Natural killer cell (primary cell): ENCODE measurements at regions not wholly inside any gene's neighbourhood (a gene's known extent, or its start where the extent isn't known, plus 50 kb on each side); places are given as distances from the start of the nearest gene placed in this dataset.

Experiments
- ATAC-seq, 3 donors: fragments of 150-1000 bp in 2 of 3; fragments of 200-7000 bp in 1 of 3; cut with Tn5 transposase; 1 replicate in 1 of 3; 2 replicates in 2 of 3; pipeline ENCODE4 v1.10.0; 2021; ENCODE audit warnings: mild to moderate bottlenecking in 2 of 3, moderate library complexity in 2 of 3
- DNase-seq, 2 donors: peaks; one replicate each; pipeline versions ENCODE4 v3.0.0 to v3.0.0-alpha.2; 2013 to 2021; ENCODE audit warnings: mixed read lengths in 1 of 2
- H3K27ac ChIP-seq: one replicate; pipeline ENCODE4 v1.5.1; 2013; ENCODE audit warnings: mild to moderate bottlenecking, low read length
- H3K27me3 ChIP-seq: one replicate; pipeline ENCODE4 v1.6.1; 2013; ENCODE audit warnings: low read length; ENCODE audit not compliant: control insufficient read depth, insufficient read depth
- H3K36me3 ChIP-seq: one replicate; pipeline ENCODE4 v1.6.1; 2013; ENCODE audit warnings: low read length; ENCODE audit not compliant: control insufficient read depth, insufficient read depth
- H3K4me1 ChIP-seq: one replicate; pipeline ENCODE4 v1.6.1; 2013; ENCODE audit warnings: low read length; ENCODE audit not compliant: control insufficient read depth, insufficient read depth
- H3K4me3 ChIP-seq: one replicate; pipeline ENCODE4 v1.5.1; 2013; ENCODE audit warnings: low read length
- H3K9me3 ChIP-seq: one replicate; pipeline ENCODE4 v1.6.1; 2013; ENCODE audit warnings: low read length; ENCODE audit not compliant: control insufficient read depth, insufficient read depth
- H3K27ac Mint-ChIP-seq, 2 donors: one replicate each; pipeline ENCODE4 v1.8.0; 2022; ENCODE audit warnings: mild to moderate bottlenecking in 2 of 2, mixed read lengths in 2 of 2, moderate library complexity in 1 of 2
- H3K27me3 Mint-ChIP-seq, 2 donors: one replicate each; pipeline ENCODE4 v1.8.0; 2022; ENCODE audit warnings: low read depth in 2 of 2, mixed read lengths in 2 of 2
- H3K36me3 Mint-ChIP-seq: one replicate; pipeline ENCODE4 v1.8.0; 2022; ENCODE audit warnings: mixed read lengths
- H3K4me1 Mint-ChIP-seq, 2 donors: one replicate each; pipeline ENCODE4 v1.8.0; 2022; ENCODE audit warnings: mixed read lengths in 2 of 2
- H3K4me3 Mint-ChIP-seq: one replicate; pipeline ENCODE4 v1.8.0; 2022; ENCODE audit warnings: mild to moderate bottlenecking, moderate library complexity, mixed read lengths
- H3K9me3 Mint-ChIP-seq, 2 donors: one replicate each; pipeline ENCODE4 v1.8.0; 2022; ENCODE audit warnings: mixed read lengths in 2 of 2
- WGBS: methylation state at CpG from one replicate; pipeline ENCODE4 v1.1.7; 2013; ENCODE audit warnings: missing lambda C conversion rate; ENCODE audit not compliant: insufficient coverage; 5-methylcytosine and 5-hydroxymethylcytosine counted together
- intact Hi-C: fragments of 100-400 bp; cut with micrococcal nuclease; formaldehyde crosslinking; loops from one replicate; pipeline ENCODE4 v1.14.2; 2022
- TF ChIP-seq, protein P1 (sequence below): fragments of 200-600 bp; IDR thresholded peaks from one replicate; pipeline ENCODE4 v1.8.0; 2022; ENCODE audit warnings: antibody characterized with exemption

- H3K36me3 Mint-ChIP-seq = no peaks in the 10 kb centered on the region
- Histone ChIP-seq H3K9me3 (no peaks in the 10 kb centered on the region), H3K27ac (no peak overlapping the region), H3K4me1 (no peaks in the 10 kb centered on the region), H3K27me3 (no peaks in the 10 kb centered on the region), H3K4me3 (no peak overlapping the region), H3K36me3 (no peaks in the 10 kb centered on the region)
- H3K27ac Mint-ChIP-seq = no peak overlapping the region
- TF ChIP-seq, protein P1, sequence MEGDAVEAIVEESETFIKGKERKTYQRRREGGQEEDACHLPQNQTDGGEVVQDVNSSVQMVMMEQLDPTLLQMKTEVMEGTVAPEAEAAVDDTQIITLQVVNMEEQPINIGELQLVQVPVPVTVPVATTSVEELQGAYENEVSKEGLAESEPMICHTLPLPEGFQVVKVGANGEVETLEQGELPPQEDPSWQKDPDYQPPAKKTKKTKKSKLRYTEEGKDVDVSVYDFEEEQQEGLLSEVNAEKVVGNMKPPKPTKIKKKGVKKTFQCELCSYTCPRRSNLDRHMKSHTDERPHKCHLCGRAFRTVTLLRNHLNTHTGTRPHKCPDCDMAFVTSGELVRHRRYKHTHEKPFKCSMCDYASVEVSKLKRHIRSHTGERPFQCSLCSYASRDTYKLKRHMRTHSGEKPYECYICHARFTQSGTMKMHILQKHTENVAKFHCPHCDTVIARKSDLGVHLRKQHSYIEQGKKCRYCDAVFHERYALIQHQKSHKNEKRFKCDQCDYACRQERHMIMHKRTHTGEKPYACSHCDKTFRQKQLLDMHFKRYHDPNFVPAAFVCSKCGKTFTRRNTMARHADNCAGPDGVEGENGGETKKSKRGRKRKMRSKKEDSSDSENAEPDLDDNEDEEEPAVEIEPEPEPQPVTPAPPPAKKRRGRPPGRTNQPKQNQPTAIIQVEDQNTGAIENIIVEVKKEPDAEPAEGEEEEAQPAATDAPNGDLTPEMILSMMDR = no peak
- DNase-seq (no peak), ATAC-seq (no peak)
- peaks cover 2% of the 10 kb centered on the region in 2 donors for H3K9me3 Mint-ChIP-seq
- no peaks in the 10 kb centered on the region for H3K27me3 Mint-ChIP-seq
- intact Hi-C loops = no loop called here
- no peak overlapping the region for H3K4me3 Mint-ChIP-seq
- H3K4me1 Mint-ChIP-seq = no peaks in the 10 kb centered on the region
- WGBS = 93% methylated on average over 1 of the region's 1 CpG
These were observed 481.1 kb downstream of the SEMA3D start for GRCh38 chr7:84705706-84706105.

DNA sequence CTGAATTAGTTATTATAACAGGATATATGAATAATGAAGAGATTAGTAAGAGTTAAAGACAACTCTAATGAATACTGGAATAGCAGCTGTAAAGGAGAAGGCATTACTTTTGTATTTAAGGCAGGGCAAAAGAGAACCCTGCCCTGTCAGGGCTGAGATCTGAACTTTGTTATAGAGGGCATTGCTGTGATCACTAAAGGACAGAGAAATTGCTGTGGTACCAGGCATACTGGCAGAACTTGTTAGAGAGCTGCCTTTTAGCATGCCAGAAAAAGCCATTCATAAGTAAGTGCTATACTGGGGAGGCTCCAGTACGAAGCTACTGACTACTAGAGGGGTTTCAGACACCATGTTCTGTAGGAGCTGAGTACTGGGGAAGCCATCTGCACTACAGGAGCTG is 481.8 kb downstream of the SEMA3D start:
- no peaks in the 10 kb centered on the region for H3K4me1 ChIP-seq

GRCh38 chr7:84704380-84704779 is 482.5 kb downstream of the SEMA3D start:
- no peaks in the 10 kb centered on the region for H3K27me3 Mint-ChIP-seq
- DNase-seq (no peak), ATAC-seq (no peak)
- H3K9me3 ChIP-seq = no peaks in the 10 kb centered on the region
- no peaks in the 10 kb centered on the region for H3K4me1 ChIP-seq
- H3K4me3 Mint-ChIP-seq = no peak overlapping the region
- 97% methylated on average over 4 of the region's 4 CpGs for WGBS
- no peaks in the 10 kb centered on the region for H3K36me3 ChIP-seq
- no peak overlapping the region for H3K27ac ChIP-seq
- TF ChIP-seq, protein P1 = no peak
- peaks cover 2% of the 10 kb centered on the region in 2 donors for H3K9me3 Mint-ChIP-seq
- H3K36me3 Mint-ChIP-seq = no peaks in the 10 kb centered on the region
- no peaks in the 10 kb centered on the region for H3K27me3 ChIP-seq
- intact Hi-C loops = no loop called here
- no peaks in the 10 kb centered on the region for H3K4me1 Mint-ChIP-seq
- H3K4me3 ChIP-seq = no peak overlapping the region
- no peak overlapping the region for H3K27ac Mint-ChIP-seq

More for the DNA sequence above, 481.8 kb downstream of the SEMA3D start:
- ATAC-seq = no peak
- Mint-ChIP-seq H3K4me3 (no peak overlapping the region), H3K36me3 (no peaks in the 10 kb centered on the region), H3K27ac (no peak overlapping the region), H3K27me3 (no peaks in the 10 kb centered on the region), H3K4me1 (no peaks in the 10 kb centered on the region), H3K9me3 (peaks cover 2% of the 10 kb centered on the region in 2 donors)
- Histone ChIP-seq H3K4me3 (no peak overlapping the region), H3K27ac (no peak overlapping the region), H3K27me3 (no peaks in the 10 kb centered on the region), H3K36me3 (no peaks in the 10 kb centered on the region), H3K9me3 (no peaks in the 10 kb centered on the region)
- no peak for DNase-seq
- 73% methylated on average over 1 of the region's 1 CpG for whole genome bisulfite sequencing
- TF ChIP-seq, protein P1 = no peak
- intact Hi-C loops = no loop called here

- 72% methylated on average over 6 of the region's 7 CpGs for WGBS
- Mint-ChIP-seq H3K4me1 (no peaks in the 10 kb centered on the region), H3K4me3 (no peak overlapping the region), H3K36me3 (no peaks in the 10 kb centered on the region), H3K9me3 (peaks cover 2% of the 10 kb centered on the region in 2 donors), H3K27me3 (no peaks in the 10 kb centered on the region), H3K27ac (no peak overlapping the region)
- TF ChIP-seq, protein P1 = no peak
- no peak overlapping the region for H3K27ac ChIP-seq
- ATAC-seq (no peak), DNase-seq (no peak)
- no peaks in the 10 kb centered on the region for H3K9me3 ChIP-seq
- H3K4me1 ChIP-seq = no peaks in the 10 kb centered on the region
- H3K27me3 ChIP-seq = no peaks in the 10 kb centered on the region
- H3K4me3 ChIP-seq = no peak overlapping the region
- H3K36me3 ChIP-seq = no peaks in the 10 kb centered on the region
- intact Hi-C loops = no loop called here
These were observed 485.1 kb downstream of the SEMA3D start for GRCh38 chr7:84701524-84702306.
